CD4-positive, alpha-beta T cell (primary cell): ENCODE measurements at regions not wholly inside any gene's neighbourhood (a gene's known extent, or its start where the extent isn't known, plus 50 kb on each side); places are given as distances from the start of the nearest gene placed in this dataset.

ENCODE experiments used
- ATAC-seq: fragments of 200-7000 bp; cut with Tn5 transposase; one replicate; pipeline ENCODE4 v1.10.0; 2022; ENCODE audit warnings: mild to moderate bottlenecking; ENCODE audit not compliant: poor library complexity
- CTCF ChIA-PET: fragments of 350-600 bp; sonication (Branson Sonifier 250); formaldehyde crosslinking; loops from one replicate; lab custom pipeline; 2021; ENCODE audit warnings: antibody characterized with exemption, inconsistent platforms; lab: Charles Lee
- POLR2A ChIA-PET: fragments of 350-600 bp; sonication (Branson Sonifier 250); formaldehyde crosslinking; loops from one replicate; lab custom pipeline; 2021; ENCODE audit warnings: antibody characterized with exemption, inconsistent platforms; lab: Charles Lee
- DNase-seq, 14 experiments: peaks; one replicate each; pipeline ENCODE4 v3.0.0-alpha.2; 2013 to 2020; ENCODE audit warnings: mixed read lengths in 2 of 14
- H3K27ac ChIP-seq, 2 donors: one replicate each; pipeline versions ENCODE4 v1.5.1 to v1.7.0; 2013; ENCODE audit warnings: low read length in 2 of 2, low read depth in 1 of 2, mild to moderate bottlenecking in 1 of 2
- H3K27me3 ChIP-seq, 2 experiments: 1 replicate in 1 of 2; 2 replicates in 1 of 2; pipeline versions ENCODE4 v1.6.1 to v1.7.0; 2013; ENCODE audit warnings: low read length in 2 of 2, control low read depth in 1 of 2, mild to moderate bottlenecking in 1 of 2, moderate library complexity in 1 of 2; ENCODE audit not compliant: insufficient read depth in 2 of 2, control insufficient read depth in 1 of 2
- H3K36me3 ChIP-seq: one replicate; pipeline ENCODE4 v1.6.1; 2013; ENCODE audit warnings: low read length, control low read depth; ENCODE audit not compliant: insufficient read depth
- H3K4me1 ChIP-seq: one replicate; pipeline ENCODE4 v1.6.1; 2013; ENCODE audit warnings: low read length, control low read depth; ENCODE audit not compliant: insufficient read depth
- H3K4me3 ChIP-seq: one replicate; pipeline ENCODE4 v1.5.1; 2013; ENCODE audit warnings: mild to moderate bottlenecking, low read length, moderate library complexity
- H3K9me3 ChIP-seq, 2 experiments: 1 replicate in 1 of 2; 2 replicates in 1 of 2; pipeline versions ENCODE4 v1.6.1 to v1.7.0; 2013; ENCODE audit warnings: low read length in 2 of 2, mild to moderate bottlenecking in 2 of 2, control low read depth in 1 of 2, moderate library complexity in 1 of 2; ENCODE audit not compliant: control insufficient read depth in 1 of 2, insufficient read depth in 1 of 2
- H3K27ac Mint-ChIP-seq: one replicate; pipeline ENCODE4 v1.8.0; 2020; ENCODE audit warnings: mixed read lengths
- H3K27me3 Mint-ChIP-seq: one replicate; pipeline ENCODE4 v1.8.0; 2021; ENCODE audit warnings: mixed read lengths
- H3K36me3 Mint-ChIP-seq: one replicate; pipeline ENCODE4 v1.8.0; 2021; ENCODE audit warnings: low read depth, mixed read lengths
- H3K4me1 Mint-ChIP-seq: one replicate; pipeline ENCODE4 v1.8.0; 2021; ENCODE audit warnings: low read depth, mixed read lengths
- H3K4me3 Mint-ChIP-seq: one replicate; pipeline ENCODE4 v1.8.0; 2020; ENCODE audit warnings: mild to moderate bottlenecking, mixed read lengths
- H3K9me3 Mint-ChIP-seq: one replicate; pipeline ENCODE4 v1.8.0; 2020; ENCODE audit warnings: mixed read lengths
- intact Hi-C, 2 experiments: fragments of 100-400 bp; cut with DNase I in 1 of 2; cut with micrococcal nuclease in 1 of 2; formaldehyde crosslinking; loops; one replicate each; pipeline versions ENCODE4 v1.15.1 to v1.9.0; 2023 to 2025; cut with DNase I, micrococcal nuclease
- TF ChIP-seq, protein P1 (sequence below): fragments of 200-600 bp; IDR thresholded peaks from one replicate; pipeline ENCODE4 v1.8.0; 2022; ENCODE audit warnings: antibody characterized with exemption, mild to moderate bottlenecking

- Histone ChIP-seq H3K9me3 (peaks cover 0 to 3% of the 10 kb centered on the region in 2 experiments), H3K4me3 (no peak overlapping the region), H3K4me1 (no peaks in the 10 kb centered on the region), H3K36me3 (no peaks in the 10 kb centered on the region), H3K27ac (no peak overlapping the region), H3K27me3 (no peaks in the 10 kb centered on the region)
- intact Hi-C loops = no loop called here
- Mint-ChIP-seq H3K9me3 (no peaks in the 10 kb centered on the region), H3K4me3 (no peak overlapping the region), H3K27ac (no peak overlapping the region), H3K27me3 (no peaks in the 10 kb centered on the region), H3K36me3 (no peaks in the 10 kb centered on the region), H3K4me1 (no peaks in the 10 kb centered on the region)
- ChIA-PET CTCF (no interaction called here), POLR2A (no interaction called here)
- DNase-seq (no peak), ATAC-seq (no peak)
- TF ChIP-seq, protein P1, sequence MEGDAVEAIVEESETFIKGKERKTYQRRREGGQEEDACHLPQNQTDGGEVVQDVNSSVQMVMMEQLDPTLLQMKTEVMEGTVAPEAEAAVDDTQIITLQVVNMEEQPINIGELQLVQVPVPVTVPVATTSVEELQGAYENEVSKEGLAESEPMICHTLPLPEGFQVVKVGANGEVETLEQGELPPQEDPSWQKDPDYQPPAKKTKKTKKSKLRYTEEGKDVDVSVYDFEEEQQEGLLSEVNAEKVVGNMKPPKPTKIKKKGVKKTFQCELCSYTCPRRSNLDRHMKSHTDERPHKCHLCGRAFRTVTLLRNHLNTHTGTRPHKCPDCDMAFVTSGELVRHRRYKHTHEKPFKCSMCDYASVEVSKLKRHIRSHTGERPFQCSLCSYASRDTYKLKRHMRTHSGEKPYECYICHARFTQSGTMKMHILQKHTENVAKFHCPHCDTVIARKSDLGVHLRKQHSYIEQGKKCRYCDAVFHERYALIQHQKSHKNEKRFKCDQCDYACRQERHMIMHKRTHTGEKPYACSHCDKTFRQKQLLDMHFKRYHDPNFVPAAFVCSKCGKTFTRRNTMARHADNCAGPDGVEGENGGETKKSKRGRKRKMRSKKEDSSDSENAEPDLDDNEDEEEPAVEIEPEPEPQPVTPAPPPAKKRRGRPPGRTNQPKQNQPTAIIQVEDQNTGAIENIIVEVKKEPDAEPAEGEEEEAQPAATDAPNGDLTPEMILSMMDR = no peak
These were observed 218.0 kb downstream of the CALCRL start for GRCh38 chr2:187230088-187230487.

GRCh38 chr2:187228986-187229385 is 219.1 kb downstream of the CALCRL start:
- no peaks in the 10 kb centered on the region for H3K36me3 ChIP-seq
- POLR2A ChIA-PET = no interaction called here
- no peak overlapping the region for H3K27ac ChIP-seq
- H3K4me3 Mint-ChIP-seq = no peak overlapping the region
- no peaks in the 10 kb centered on the region for H3K27me3 ChIP-seq
- H3K9me3 ChIP-seq = peaks cover 0 to 3% of the 10 kb centered on the region in 2 experiments
- no peak overlapping the region for H3K4me3 ChIP-seq
- H3K27me3 Mint-ChIP-seq = no peaks in the 10 kb centered on the region
- intact Hi-C loops = no loop called here
- CTCF ChIA-PET = no interaction called here
- H3K36me3 Mint-ChIP-seq = no peaks in the 10 kb centered on the region
- H3K4me1 Mint-ChIP-seq = no peaks in the 10 kb centered on the region
- no peak for DNase-seq
- no peak overlapping the region for H3K27ac Mint-ChIP-seq
- H3K4me1 ChIP-seq = no peaks in the 10 kb centered on the region
- TF ChIP-seq, protein P1 = no peak
- H3K9me3 Mint-ChIP-seq = no peaks in the 10 kb centered on the region
- no peak for ATAC-seq

DNA sequence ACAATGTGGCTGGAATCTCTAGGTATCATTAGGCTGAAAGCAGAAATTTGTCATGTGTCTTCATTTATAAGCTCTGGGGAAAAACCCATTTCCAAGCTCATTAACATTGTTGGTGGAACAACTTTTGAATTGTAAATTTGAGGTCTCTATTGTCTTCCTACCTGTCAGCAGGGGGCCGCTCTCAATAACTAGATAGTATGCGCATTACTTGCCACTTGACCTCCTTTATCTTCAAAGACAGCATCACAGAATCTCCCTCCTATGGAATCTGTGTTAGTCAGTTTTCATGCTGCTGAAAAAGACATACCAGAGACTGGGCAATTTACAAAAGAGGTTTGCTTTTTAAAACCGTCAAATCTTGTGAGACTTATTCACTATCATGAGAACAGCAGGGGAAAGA is 223.1 kb downstream of the CALCRL start:
- no peak for ATAC-seq
- POLR2A ChIA-PET = no interaction called here

More for the DNA sequence above, 223.1 kb downstream of the CALCRL start:
- H3K9me3 ChIP-seq = peaks cover 0 to 4% of the 10 kb centered on the region in 2 experiments
- Mint-ChIP-seq H3K4me1 (no peaks in the 10 kb centered on the region), H3K9me3 (no peaks in the 10 kb centered on the region), H3K27ac (no peak overlapping the region), H3K4me3 (no peak overlapping the region), H3K27me3 (no peaks in the 10 kb centered on the region), H3K36me3 (no peaks in the 10 kb centered on the region)
- intact Hi-C loops = no loop called here
- no peak overlapping the region for H3K4me3 ChIP-seq
- no peaks in the 10 kb centered on the region for H3K4me1 ChIP-seq
- no peaks in the 10 kb centered on the region for H3K27me3 ChIP-seq
- TF ChIP-seq, protein P1 = no peak
- no peak for DNase-seq
- CTCF ChIA-PET = no interaction called here
- H3K27ac ChIP-seq = no peak overlapping the region
- no peaks in the 10 kb centered on the region for H3K36me3 ChIP-seq
